SKM-1 (cell line): ENCODE measurements at regions not wholly inside any gene's neighbourhood (a gene's known extent, or its start where the extent isn't known, plus 50 kb on each side); places are given as distances from the start of the nearest gene placed in this dataset.

Experiments
- DNase-seq: peaks from one replicate; lab custom pipeline; 2025; ENCODE audit not compliant: unreplicated experiment; lab: John Stamatoyannopoulos, UW

DNA sequence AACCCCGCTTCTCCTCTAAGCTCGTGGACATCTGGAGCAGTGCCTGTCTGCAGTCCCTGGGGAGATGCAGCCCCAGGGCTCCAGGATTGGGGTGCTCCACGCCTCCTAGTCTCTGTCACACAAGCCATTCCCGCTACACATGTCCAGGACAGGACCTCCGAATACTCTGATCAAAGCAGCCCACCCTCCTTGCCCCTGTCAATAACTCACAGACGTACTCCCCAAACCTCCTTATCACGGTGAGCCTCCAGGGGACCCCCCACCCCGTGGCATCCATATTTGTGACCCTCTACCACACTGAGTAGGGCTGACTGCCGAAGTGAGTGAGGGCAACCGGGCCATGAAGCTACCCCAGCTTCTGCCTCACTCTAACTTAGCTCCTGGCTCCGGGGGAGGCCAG lies 727.7 kb downstream of the GALR1 start:
- no peak for DNase-seq

DNA sequence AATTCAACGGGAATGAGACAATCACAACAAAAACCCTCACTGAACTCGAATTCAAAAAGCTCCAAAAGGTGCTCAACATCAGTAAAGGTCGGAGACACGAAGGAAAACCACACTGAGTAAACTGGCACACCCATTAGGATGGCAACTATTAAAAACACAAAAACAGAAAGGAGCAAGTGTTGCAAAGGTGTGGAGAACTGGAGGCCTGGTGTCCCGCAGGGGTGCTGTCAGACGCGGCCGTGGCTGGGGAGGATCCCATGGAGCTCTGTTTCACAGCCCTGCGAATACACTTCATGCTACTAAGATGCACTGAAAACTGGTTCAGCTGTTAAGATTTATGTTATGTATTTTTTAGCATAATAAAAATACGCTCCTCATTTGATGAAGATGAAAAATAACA lies 730.6 kb downstream of the GALR1 start:
- no peak for DNase-seq

DNA sequence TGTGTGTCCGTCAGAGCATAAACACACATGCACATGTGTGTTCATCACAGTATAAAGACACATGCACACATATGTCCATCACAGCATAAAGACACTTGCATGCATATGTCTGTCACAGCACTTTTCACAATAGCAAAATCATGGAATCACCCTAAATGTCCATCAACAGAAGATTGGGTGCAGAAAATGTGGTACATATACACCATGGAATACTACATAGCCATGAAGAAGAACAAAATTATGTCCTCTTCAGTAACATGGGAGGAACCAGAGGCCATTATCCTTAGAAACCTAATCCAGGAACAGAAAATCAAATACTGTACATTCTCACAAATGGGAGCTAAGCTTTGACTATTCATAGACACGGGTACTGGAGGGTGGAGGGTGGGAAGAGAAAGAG lies 732.2 kb downstream of the GALR1 start:
- DNase-seq, result no peak

DNA sequence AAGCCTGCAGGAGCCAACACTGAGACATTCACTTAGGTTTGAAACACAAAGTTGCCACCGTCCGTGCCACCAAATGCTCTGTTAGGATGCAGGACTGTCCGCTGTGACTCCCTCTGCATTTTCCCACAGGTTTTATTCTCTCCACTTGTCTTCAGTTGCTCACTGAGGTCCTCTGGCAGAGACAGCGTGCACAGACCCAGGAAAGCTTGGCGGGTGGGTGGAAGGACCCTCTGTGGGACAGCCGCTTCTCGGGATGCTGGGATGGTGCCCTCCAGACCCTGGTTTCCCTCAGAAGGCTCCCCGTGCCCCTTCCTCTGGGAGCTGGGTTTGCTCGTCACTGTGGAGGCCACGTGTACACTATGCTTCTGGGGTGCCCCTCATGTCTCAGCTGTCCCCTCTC lies 733.6 kb downstream of the GALR1 start:
- DNase-seq, result no peak

DNA sequence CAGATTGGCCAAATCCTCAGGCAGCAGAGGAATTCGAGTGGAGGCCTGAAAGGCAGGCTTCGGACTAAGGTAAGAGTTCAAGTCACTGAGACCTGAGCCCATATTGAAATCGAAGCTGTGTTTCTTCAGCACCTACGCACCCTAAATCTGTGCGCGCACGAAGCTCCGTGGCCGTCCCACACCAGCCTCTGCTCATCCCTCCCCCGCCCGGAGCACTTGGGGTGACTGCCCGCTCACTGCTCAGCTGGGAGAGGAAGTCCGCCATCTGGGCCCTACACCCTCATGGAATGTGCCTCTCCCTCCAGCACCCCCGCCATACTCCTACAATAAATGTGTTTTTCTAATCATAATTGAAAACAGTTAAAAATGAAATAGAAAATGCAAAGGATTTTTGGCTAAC lies 734.5 kb downstream of the GALR1 start:
- DNase-seq, result no peak

DNA sequence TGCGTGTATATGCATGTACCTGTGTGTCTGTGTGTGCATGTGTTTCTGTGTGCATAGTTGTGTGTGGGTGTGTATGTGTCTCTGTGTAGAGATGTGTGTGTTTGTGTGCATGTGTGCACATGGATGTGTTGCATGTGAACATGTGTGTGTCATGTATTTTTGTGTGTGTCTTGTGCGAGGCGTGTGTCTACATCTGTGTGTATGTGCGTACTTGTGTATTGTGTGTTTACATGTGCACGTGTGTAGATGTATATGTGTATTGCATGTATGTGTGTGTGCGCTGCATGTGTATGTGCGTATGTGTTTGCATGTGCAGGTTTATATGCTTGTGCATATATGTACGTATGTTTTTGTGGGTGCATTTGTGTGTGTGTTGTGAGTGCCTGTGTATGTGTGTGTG lies 735.2 kb downstream of the GALR1 start:
- no peak for DNase-seq

DNA sequence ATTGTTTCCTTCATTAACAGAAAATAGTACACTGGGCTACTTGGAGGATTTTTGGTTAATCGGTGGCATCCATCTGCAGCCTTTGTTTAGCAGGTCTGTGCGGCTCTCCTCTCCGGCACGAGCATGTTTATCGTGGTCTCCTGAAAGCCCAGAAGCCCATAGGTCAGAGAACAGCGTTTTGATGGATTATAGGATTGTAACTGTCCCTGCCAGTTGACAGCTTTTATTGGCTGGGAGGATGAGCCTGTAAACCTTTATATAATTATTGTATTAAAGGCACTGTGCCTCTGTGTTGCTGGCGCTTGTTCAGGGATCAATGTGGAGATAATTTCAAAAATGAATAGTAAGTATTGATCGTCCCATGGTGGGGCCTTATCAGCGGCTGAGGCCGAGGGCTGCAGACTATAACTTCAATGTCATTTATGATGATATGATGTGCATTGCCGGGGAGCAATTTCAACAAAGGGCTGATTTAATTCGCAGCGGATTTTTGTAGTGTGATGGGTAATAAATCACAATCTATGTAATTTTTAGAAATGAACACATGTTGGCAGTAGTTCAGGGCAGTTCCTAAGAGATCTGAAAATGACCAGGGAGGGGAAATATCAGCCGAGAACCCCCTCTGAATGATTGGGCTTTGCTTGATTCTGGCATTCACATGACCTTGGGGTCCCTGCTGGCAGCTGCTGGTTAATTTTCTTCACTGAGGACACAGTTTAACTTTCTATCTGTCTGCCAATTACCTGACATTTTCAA lies 736.1 kb downstream of the GALR1 start:
- DNase-seq, result no peak

DNA sequence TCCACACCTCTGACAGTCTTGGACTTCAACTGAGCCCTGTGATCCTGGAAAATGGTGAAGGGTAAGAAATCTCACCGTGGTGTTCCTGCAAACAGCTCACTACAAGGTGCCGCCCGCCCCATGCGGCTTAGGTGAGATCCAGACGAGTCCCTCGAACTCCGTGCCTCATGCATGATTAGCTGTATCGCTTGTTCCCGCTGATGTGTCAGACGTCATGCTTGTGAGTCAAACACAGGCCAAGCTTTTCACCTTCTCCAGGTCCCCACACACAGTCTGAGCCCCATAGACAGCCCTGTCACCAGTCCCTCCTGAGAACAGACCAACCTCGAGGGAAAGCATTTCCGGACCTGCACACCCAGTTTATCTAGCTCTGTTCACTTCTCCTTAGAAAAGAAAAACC lies 740.5 kb downstream of the GALR1 start:
- no peak for DNase-seq

DNA sequence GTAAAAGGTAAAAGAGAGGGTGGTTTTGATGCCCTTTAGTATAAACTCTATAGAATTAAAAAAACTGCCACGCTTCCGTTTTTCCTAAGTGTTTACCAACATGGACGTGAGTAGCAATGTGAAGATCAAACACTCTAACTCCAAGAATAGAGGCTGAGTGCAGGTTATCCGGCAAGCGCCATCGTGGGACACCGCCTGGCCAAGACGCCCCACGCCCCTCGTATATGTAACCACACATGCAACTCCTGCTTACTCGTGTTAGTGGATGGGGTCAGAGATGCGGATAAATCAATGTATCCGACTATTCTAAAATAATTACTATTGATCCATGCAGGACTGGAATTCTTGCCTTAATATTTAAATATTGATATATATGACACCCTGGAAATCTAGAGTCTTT lies 741.3 kb downstream of the GALR1 start:
- DNase-seq, result no peak

DNA sequence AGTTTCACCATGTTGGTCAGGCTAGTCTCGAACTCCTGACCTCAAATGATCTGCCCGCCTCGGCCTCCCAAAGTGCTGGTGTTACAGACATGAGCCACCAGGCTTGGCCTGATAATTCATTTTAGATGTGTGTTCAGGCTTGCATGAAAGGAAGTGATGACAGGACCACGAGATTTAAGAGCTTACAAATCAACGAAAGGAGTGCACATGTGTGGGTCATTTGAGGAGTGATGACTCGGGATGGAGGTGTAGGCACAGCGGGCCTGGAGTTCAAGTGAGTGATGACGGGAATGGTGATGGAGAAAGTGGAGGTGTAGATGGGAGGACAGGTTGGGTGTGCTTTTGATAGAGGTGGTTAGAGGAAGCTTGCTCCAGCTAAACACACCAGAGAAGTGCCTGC lies 742.4 kb downstream of the GALR1 start:
- DNase-seq, result no peak

DNA sequence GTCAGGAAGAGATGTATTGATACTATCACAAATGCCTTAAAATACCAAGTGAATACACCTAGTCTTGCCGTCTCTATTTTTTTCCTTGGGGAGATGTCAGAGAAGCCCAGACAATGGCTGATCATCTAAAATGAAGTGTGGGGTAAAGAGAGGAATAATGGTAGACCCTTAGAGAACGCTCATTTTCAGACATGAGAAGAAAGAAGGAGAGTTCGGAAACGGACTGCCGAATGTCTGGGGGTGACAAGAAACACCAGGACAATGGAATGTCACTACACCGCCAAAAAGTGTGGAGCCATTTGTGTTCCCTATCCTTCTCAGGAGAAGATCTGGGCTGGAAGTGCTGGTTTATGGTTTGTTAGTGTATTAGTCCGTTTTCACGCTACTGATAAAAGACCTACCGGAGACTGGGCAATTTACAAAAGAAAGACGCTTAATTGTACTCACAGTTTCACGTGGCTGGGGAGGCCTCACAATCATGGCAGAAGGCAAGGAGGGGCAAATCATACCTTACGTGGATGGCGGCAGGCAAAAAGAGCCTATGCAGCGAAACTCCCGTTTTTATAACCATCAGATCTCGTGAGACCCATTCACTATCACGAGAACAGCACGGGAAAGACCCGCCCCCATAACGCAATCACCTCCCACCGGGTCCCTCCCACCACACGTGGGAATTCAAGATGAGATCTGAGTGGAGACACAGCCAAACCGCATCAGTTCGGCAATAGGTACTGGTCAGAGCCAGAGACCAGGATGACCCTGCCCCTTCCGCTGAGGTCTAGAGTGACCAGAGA lies 743.7 kb downstream of the GALR1 start:
- no peak for DNase-seq

DNA sequence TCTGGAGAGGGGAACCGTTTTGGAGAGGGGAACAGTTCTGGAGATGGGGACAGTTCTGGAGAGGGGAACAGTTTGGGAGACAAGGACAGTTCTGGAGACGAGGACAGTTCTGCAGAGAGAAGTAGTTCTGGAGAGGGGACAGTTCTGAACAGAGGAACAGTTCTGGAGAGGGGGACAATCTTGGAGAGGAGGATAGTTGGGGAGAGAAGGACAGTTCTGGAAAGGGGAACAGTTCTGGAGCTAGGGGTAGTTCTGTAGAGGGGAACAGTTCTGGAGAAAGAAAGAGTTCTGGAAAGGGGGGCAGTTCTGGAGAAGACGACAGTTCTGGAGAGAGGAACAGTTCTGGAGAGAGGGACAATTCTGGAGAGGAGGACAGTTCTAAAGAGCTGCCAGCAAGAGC lies 745.9 kb downstream of the GALR1 start:
- no peak for DNase-seq

DNA sequence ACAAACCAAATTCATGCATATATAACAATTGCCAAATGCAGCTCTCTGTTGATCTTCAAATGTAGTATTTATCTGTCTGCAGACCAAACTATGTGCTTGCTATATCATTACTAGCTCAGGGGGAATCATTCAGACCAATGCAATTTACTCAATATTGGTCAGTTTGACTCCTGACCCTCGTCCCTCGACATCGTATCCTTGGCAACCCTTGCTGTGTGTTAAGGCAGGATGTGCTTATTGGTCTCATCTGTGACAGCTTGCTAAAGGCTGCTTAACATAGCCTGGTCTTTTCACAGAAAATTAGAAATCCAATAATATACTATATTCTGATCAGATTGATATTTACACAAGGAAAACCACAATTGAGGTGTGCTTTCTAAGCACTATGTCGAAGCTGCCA lies 747.1 kb downstream of the GALR1 start:
- DNase-seq, result no peak

DNA sequence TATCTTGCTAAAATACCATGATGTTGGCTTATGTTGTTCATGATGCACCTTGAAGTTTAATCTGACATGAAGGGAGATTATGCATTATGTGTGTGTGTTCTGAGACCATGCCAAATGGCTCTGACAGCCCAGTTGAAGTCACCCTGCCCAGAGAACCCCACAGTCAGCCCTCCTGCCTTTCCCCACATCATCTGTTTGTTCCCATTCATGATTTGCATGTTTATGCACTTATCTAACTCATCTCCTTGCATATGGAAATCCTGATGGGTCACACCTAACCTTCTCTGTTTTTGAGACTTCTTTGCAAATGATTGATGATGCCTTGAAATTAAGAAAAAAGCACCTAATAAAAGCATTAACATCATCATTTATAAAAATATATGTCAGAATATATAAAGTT lies 752.2 kb downstream of the GALR1 start:
- no peak for DNase-seq

DNA sequence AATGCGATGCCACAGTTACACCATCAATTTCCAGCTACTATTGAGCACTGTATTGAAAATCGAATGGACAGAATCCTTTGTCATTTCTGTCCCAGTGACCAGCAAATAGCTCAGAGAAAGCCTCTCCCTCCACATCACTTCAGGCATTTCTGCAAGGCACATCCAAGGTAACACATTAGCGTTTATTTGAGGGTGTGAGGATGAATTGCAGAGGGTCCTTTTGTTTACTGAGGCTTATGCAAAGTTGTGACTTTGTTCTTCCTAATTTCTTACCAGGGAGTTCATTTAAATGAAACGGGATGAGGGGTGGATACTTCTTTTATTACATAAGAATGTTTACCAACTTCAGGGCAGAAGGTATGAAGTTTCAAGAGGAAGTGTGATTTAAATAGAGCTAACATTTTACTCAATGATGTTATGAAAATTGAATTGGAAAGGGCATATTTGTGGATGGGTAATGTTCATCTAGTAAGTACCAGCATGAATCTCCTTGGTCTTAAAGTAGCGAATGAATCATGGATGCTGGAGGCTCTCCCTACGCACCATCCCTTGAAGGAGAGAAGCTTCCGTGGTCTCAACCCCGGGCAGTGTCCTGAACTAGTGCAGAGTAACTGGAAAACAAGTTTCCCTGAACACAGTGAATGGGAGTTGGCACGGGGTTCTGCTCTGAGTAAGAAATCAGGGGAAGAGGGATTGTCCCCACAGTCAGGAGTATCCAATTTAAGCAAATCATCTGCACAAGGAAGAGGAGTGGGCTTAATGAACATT lies 756.5 kb downstream of the GALR1 start:
- no peak for DNase-seq

DNA sequence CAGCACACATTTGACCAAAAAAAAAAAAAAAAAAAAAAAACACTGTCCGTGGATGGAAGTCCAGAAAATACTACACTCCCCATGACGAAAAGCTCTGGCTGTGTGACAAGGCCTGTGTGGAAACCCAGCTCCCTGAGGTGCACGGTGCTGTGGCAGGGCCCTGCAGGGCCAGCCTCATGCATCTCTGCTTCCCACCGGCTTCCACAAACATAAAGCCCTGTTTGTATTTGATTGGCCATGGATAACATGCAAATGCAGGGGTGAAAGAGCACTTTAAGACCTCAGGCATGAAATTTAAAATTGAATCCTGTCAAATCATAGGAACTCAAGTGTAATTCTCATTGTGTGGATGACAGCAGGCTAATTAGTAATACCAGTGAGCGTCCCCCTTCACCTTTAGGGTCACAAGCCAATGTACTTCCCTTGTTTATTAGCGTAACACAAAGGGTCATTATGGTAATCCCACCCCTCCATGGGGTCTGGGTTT lies 757.2 kb downstream of the GALR1 start:
- no peak for DNase-seq

DNA sequence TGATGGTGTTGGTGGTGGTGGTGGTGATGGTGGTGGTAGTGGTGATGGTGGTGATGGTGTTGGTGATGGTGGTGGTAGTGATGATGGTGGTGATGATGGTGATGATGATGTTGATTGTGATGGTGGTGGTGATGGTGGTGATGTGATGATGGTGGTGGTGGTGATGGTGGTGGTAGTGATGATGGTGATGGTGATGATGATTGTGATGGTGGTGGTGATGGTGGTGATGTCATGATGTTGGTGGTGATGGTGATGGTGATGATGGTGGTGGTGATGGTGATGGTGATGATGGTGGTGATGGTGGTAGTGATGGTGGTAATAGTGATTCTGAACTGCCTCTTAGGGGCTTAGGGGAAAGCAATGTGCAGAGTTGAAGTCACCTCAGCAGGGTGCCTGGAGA lies 760.7 kb downstream of the GALR1 start:
- no peak for DNase-seq

DNA sequence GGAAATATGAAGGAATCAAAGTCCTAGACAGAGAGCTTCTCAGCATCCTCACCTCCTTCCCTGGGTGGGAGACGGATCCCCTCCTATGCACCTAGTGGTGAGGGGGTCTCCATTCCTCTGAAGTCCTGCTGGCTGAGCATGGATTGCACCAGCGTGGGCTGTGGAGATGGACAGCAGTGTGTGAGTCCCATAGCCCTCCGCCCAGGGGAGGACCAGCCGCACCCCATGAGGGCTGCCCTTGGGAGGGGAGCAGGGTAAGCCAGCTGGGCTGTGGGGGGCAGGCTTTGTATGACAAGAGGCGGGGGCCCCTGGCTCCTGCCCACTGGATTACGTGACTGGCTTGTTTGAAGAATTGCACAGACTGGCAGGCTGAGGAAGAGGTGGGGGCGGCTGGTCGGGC lies 768.2 kb downstream of the GALR1 start:
- DNase-seq, result no peak

DNA sequence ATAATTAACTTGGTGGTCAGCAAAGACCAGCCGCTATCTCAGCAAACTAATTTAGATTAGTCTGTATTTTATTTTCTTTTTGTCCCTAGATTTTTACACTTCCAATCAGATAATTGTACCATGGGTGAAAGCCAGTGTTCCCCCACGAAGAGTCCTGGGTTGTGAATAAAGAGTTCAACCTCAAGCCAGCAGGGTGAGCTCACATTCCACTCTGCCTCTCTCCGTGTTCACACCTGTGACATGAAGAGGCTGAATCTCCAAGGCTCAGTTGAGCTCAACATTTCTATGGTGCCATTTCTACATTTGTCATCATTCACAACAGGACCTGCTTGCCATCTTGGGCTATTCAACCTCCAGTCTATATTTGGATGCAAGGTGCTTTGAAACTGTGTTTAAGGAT lies 771.5 kb downstream of the GALR1 start:
- no peak for DNase-seq

DNA sequence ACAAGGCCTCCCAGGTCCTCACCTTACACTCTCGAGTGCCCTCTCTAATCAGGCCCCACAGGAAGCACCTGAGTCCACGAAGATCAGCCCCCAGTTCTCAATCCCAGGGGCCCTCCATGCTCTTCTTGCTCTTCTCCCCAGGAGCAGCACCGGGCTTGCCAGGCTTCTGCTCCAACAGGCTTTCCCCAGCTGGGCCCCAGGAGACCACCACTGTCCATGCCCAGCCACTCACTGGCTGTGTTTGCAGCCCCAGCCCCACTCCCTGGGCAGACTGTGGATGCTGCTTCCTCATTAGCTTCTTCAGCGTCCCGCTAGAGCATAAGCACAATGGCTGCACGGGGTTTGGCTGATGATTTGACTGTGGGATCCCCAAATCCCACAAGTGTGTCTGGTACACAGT lies 781.9 kb downstream of the GALR1 start:
- no peak for DNase-seq

DNA sequence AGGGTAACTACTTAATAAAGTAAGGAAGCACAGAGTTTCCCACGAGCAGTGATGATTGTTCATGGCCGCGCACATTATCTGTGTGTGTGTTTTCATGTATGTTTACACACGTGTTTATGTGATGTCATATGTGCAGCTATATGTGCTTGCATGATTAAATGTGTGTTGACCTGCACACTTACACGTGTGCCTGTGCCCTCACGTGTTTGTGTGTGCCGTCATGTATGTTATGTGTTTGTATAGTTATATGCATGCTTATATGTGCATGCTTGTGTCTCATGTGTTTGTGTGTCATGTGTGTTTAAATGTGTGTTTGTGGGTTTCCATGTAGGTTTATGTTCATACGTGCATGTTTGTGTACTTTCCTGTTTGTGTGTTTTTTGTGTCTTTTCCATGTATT lies 782.3 kb downstream of the GALR1 start:
- DNase-seq, result no peak

DNA sequence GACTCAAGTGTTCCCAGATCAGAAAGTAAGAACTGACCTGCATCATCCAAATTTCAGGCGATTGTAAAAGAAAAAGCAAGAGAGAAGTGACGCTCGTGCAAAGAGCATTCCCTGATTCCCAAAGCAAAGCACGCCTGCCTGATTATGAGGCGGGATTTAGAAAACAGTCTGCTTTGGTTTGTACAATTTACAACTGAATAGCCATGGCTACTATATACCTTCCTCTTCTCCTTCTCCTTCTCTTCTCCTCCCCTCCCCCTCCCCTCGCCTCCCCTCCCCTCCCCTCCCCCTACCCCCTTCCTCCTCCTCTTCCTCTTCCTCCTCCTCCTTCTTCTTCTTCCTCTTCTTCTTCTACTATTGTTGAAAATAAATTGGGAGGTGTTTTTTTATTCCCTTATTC lies 782.9 kb downstream of the GALR1 start:
- no peak for DNase-seq
